GM21825 (cell line): ENCODE measurements at regions not wholly inside any gene's neighbourhood (a gene's known extent, or its start where the extent isn't known, plus 50 kb on each side); places are given as distances from the start of the nearest gene placed in this dataset.

ENCODE experiments used
- ATAC-seq: cut with Tn5 transposase; IDR thresholded peaks from one replicate; pipeline ENCODE4 v1.9.1; 2021; ENCODE audit warnings: mild to moderate bottlenecking, moderate library complexity; ENCODE audit not compliant: unreplicated experiment

DNA sequence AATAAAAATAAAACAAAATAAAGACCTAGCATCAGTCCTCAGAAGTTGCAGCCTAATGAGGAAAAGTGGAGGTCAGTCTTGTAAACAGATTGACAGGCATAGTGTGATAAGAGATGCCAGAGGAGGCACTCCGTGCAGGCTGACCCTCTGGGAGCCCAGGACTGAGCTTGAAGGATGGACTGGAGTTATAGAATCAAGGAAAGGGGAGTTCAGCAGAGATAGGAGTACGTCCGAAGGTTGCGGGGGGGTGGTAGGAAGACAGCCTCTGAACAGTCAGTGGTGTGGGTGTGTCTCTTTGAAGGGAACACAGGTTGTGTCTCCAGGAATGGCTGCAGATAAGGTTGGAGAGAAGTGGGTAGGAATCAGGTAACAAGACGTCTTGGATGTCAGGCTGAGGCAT, 126.1 kb upstream of the CPEB4 start:
- no peak for ATAC-seq

DNA sequence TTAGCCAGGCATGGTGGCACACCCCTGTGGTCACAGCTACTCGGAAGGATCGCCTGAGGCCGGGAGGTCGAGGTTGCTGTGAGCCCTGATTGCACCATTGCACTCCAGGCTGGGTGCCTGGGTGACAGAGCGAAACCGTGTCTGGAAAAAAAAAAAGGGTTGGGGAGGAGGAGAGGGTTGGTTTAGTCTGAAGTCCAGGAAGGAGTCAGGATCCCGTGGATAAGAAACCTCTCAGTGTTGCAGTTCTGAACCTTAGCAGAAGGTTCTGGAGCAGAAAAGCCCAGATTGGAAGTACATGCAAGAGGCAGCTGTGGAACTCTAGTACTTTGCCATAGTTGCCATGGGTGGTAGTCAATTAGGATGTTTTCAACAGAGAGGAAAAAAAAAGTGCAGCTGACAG, 125.2 kb upstream of the CPEB4 start:
- ATAC-seq: no peak

DNA sequence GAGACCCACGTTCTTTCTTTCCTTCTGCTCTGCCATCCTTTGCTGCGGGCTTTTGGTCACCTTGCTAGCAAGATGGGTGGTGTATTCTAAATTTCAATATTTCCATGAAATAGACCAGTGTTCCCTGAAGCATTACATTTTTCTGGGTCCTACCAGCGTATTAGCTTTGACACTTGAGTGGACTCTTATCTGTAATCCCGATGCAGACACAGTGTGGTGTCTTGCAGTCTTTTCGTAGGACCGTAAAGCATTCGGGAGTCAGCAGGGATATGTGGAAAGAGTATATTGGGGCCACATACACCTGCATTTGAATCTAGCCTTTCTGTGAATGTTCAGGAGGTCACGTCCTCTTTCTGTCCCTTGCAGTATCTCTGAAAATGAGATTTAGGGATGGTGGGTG, 124.7 kb upstream of the CPEB4 start:
- ATAC-seq: no peak

DNA sequence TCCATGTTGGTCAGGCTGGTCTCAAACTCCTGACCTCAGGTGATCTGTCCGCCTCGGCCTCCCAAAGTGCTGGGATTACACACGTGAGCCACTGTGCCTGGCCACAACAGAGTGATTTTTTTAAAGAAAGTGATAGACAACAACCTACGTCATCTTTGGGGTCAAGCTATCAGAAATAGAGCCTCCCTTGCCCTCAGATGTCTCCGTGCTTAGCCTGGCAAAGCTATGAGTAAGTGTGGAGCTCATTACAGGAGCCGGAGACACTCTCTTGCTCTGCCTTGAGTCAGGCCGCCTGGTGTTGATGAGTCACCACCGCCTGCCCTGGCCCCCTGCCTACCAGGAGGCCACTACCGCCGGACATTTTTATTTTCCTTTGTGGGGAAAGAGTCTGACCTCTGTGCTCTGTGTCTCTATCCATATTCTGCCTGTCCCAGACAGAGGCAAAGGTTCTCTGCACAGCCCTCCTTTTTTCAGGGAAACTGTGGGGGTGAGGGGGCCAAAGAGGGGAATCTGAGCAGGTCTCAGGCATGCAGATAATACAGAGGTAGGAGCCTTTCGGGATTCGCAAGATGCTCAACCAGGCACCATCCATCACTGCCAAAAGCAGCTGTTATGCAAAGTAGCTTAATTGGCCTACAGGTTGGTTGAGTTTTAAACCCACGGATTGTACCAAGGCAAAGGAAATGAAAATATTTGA, 123.7 kb upstream of the CPEB4 start:
- no peak for ATAC-seq

DNA sequence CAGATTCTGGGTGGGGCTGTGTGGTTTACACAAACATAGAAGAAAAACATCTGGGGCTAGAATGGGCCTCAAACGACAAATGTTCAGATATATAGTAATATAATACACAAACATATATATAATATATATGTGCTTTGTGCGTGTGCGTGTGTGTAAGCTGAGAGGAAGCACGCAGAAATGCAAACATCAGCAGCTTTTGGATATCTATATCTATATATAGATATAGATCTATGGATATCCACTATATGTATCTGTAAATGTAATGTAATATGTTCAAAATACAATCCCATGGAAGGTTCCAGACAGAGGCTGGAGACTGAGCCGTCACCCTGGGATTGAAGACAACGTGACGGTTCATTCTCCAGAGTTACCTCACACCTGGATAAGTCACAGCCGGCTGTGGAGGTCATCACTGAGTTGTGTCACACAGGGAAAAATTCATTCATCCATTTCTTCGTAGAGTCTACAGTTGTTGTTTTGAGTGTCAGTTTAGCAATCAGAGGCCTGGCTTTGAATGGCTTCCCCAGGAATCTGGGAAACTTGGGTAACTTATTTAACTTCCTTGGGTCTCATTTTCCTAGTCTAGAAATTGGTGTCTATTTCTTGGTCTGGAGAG, 123.0 kb upstream of the CPEB4 start:
- no peak for ATAC-seq

DNA sequence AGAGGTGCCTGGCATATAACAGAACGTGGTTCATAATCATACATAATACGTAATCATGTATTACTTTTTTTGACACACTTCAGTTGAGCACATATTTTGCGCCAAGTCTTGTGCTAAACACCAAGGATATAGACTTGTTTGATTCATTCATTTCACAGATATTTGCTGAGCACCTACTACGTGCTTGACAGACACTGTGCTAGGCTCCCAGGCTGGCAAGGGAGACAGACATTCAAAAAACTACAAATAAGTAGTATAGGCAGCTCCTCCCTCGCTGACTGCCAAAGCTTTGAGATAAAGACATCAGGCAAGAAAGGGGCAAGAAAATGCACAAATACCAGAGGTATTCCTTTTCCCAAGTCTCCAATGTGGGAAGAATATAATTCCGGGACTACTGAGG, 122.5 kb upstream of the CPEB4 start:
- ATAC-seq: no peak

DNA sequence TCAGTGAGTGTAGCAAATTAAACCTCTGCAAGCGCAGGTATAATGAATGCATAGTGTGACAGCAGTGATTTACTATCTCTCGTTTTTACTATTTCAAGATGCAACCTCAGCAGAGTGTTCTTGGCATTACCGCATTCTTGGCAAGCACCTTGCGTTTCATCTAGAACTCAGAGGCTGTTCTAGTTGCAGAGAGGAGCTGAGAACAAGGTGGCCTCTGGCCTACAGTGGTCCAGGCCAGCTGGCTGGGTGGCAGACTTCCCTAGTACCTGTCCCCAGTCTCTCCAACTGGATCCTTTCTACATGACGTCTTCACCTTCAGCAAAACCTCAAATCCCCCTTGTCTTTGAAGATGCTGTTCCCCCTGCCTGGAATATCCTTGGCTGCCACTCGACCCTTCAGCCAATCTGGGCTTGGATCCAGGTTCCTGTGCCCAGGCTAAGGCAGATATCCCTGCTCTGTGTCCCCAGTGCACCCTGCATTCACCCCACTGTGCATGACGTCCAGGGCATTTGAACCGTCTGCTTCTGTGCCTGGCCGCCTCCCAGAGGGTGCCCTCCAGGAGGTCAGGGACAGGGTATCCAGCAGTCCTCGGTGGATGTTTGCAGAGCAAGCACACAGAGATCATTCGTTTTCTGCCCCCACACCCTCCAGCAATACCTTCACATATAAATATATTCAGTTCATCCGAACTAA, 120.4 kb upstream of the CPEB4 start:
- ATAC-seq: no peak

DNA sequence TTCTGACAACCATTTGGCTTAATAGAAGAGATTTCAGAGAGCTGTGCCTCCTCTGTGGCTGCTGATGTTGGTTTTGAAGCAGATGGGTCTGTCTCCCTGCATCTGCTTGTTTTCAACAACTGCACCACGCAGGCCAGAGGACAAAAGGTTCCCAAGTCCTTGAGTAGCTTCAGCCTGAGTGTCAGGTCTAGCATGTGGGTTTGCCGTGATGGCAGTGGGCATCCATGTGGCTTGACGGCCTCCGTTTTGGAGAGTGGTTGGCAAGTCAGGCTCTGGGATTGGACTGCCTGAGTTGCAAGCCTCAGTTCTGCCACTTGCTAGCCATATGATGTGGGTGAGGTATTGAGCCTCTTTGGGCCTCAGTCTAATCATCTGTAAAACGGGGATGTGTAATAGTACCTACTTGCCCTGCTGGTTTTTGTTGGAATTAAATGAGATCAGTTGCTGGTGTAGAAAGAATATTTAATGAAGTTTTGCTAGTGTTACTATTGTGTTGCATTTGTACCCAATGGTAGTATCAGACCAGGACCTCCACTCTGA, 119.8 kb upstream of the CPEB4 start:
- no peak for ATAC-seq

DNA sequence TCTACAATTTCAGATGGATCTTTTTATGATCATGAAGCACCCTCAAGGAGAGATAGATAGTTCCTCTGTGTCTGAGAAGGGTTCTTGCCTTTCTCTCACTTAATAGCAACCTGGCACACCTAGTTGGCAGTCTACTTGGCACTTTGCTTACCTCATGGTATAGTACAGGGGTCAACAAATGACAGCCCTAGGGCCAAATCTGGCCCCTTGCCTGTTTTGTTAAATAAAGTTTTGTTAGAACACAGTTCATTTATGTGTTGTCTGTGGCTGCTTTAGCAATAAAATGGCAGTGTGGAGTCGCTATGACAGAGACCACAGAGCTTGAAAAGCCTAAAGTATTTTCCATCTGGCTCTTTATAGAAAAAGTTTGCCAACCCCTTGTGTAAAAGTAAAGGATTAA, 119.3 kb upstream of the CPEB4 start:
- no peak for ATAC-seq

DNA sequence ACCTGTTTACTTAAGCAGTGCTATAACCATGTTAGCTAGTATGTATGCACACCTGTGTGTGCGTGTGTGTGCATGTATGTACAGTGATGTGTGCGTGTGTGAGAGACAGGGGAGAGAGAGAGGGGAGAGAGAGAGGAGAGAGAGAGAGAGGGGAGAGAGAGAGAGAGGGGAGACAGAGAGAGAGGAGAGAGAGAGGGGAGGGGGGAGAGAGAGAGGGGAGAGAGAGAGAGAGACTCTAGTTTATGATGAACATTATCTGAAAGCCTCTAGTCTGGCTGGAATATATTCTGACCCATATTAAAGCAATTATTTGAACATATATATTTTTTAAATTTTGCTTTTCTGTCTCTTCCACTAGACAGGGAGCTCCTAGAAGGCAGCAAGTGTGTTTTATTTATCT, 117.5 kb upstream of the CPEB4 start:
- ATAC-seq: no peak

DNA sequence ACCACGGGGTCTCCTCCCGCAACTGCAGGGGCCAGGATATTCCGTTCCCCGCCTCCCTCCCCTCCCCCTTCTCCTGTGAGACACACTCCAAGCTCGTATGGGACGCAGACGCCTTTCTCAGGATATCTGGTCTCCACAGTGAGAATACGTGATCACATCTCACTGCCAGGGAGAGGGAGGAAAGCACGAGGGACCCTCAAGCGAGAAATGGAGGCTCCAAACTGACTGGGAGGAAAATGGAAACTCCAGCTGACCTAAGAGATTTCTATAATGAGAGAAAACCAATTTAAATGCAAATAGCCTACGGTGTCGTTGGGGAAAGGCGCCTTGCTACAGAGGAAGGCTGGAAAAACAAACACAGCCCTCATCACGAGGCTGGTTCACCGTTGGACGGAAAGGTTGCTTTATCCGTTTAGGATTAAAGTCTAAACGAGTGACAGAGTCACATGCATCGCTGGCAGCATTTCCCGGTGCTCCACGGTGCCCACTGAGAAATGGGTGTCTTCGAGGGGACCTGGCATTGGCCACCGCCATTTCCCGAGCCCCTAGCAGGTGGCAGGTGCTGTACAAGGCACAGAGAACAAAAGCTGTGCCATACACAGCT, 116.9 kb upstream of the CPEB4 start:
- ATAC-seq: no peak

DNA sequence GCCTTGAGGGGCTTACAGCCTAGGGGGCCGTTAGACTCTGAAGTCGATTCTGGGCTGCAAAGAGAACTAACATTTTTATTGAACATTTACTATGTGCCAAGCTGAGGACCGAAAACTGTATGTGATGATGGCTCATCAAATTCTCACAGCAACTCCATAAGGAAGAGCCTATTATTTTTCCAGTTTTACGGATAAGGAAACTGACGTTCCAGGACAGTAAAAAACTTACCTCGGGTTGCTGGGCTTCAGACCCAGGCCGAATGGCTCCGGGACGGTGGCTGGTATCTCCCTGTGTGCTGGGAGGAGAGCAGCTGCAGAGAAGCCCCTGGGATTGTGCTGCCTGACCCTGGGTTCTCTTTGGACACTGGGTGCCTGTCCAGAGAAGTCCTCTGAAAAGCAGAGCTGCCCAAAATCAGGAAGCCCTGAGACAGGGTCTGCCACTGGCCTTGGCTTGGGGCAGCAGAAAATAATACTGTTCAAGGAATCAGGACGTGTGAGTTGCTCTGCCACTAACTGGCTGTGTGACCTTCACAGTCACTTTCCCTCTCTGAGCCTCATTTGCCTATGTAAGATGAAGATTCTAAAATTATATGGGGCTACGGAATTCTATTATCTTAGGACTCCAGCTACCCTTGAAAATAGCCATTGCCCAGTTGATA, 116.3 kb upstream of the CPEB4 start:
- ATAC-seq: no peak

DNA sequence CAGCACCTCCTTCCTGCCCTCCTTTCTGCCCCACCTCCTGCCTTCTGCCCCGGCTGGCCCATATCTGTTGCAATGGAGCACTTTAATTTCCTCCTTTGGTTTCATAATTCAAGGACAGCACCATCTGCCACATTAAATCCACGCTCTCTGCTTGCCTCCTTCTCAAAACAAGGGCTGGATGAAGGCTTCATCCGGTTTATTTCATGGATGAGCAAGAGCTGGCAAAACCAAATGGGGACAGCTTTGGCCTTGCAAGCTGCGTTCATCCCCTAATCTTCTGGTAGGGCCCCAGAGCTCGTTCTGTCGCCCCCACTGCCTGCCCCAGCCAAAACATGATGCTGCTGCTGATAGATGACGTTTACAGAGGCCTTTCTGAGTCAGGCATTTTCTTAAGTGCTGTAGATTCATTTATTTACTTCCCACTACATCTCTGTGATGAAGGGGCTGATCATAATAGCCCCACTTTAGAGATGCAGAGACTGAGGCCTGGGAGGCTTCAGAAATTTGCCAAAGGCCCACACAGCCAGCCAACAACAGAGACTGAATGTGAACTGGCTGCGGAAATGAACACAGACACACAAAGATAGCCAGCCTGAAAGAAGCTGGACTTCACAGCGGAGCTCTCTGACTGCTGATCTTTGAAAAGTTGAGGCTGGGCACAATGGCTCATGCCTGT, 115.6 kb upstream of the CPEB4 start:
- no peak for ATAC-seq

DNA sequence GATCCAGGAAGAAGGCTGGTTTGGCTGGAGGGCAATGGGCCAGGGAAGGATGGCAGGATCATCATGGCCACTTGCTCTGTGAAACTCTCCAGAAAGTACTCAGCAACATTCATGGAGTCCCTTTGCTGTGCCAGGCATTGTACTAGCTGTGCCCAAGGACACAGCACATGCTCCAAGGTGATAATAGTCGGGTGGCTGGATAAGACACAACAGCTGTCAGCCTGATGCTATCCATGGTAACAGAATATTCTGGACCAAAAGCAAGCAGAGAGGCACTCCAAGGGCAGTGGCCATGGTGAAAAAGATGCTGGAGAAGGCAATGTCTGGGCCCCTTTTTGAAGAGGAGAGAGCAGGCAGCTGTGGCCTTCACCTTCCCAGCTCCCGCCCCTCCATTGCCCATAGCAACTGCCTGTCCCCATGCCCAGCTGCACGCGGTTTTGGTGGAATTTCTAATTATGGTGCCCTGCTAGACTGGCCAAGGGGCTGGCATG, 113.8 kb upstream of the CPEB4 start:
- no peak for ATAC-seq

DNA sequence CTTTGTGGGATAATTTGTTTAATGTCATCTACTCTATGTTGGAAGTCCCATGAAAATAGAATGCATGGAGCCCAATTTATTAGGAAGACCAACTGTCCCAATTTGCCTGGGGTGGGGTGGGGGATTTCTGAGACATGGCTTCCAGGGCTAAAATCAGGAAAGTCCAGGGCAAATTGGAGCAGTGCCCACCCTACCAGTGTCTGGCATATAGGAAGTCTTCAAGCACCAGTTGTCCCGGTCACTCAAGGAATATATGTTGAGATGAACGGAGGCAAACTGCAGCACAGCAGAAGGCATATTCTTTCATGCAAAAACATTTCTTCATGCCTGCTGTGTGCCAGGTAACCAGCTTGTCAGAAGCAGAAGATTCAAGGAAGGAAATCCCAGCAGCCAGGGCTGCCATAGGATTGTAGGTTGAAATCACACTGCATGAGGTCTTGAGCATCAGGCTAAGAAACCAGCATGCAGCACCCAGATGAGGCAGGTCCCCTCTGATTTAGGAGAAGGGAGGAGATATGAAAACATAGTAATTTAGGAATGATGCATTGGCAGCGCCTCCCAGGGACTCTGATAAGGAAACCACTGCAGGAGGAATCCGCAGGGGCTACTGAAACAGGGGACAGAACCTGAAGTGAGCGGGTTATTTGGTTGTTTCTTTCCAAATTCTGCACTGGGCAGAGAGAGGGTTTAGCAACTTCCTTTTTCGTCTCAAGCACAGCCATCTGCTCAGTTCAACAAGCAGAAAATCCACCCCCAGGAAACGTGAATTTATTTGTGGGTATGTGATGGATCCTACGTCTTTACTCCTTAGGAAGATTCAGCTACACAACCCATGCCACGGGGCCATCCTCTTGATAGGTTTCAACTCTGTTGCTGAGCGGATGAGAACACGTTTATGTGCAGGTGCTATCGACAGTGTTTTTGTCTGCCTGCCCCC, 112.6 kb upstream of the CPEB4 start:
- no peak for ATAC-seq

DNA sequence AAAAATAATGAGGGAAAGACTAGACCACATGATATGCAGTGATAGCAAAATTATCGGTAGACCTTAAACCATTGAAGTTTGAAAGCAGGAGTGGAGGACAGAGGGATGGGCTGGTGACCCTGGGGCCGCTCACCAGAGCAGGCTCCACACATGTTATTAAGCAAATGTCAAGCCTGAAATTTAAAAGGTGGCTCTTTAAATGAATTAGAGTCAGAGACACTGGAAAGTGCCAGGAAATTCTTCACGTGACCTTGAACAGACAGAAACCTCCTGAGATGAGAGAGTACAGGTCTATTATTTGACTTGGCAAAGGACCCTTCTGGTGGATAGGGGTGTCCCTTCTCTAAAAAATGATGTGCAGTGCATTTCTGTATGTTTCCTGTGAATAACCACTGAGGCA, 111.0 kb upstream of the CPEB4 start:
- no peak for ATAC-seq

DNA sequence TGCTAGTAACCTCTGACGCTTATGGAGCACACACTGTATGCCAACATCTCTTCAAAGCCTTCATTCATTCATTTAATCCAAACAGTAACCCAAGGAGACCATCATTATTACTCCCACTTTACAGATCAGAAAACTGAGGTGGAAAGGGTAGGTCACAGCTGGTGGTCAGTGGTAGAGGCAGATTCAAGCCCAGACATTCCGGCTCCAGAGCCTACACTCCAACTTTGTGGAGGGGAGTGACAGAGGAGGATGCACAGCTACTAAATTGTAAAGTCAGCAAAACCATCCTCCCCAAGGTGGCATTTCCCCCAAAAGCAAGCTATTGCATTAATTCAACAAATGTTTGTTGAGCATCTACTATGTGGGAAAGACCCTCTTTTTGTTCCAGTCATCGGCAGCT, 110.5 kb upstream of the CPEB4 start:
- ATAC-seq: no peak

DNA sequence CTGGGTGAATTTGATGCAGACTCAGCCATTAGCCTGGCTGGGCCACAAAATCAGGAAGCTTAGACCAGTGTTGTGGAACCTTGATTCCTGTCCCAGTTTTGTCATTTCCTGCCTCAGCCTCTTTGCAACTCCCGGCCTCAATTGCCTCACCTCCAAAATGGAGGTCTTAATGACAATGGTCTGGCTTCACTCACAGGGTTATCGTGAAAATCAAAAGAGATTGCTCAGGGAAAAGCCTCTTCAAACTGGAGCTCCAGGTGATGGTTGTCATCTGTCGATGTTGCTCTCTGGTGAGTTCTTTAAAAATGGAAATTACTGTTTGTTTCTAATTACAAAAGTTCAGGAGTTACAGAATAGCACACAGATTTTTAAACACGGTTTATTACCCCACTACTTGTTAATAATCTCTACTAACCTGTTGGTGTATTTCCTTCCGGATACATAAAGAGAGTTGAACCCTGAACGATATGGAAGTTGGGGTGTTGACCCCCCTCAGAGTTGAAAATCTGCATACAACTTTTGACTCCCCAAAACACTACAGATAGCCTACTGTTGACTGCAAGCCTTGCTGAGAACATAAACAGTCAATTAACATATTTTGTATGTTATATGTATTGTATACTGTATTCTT, 109.9 kb upstream of the CPEB4 start:
- ATAC-seq: no peak

DNA sequence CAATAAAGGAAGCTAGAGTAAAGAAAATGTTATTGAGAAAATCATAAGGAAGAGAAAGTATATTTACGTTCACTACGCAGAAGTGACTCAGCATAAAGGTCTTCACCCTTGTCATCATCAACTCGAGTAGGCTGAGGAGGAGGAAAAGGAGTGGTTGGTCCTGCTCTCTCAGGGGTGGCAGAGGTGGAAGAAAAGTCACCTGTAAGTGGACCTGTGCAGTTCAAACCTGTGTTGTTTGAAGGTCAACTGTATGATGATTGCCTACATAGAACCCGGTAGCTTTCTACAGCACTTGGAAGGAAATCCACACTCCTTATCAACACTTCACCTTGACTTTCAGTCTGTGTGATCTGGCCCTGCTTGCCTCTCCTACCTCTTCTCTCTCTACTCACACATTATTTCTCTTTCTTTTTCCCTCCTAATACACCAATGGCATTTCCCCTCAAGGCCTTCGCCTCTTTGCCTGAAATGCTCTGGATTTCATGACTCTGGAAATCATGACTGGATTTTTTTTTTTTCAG, 109.3 kb upstream of the CPEB4 start:
- ATAC-seq: no peak
